D341Med (cell line): ENCODE measurements at regions not wholly inside any gene's neighbourhood (a gene's known extent, or its start where the extent isn't known, plus 50 kb on each side); places are given as distances from the start of the nearest gene placed in this dataset.
"Not testable (repeated sequence)": the region's sequence is repeated elsewhere in the genome, so short reads cannot be mapped to it uniquely, and the experiment has no call there.

Experiments
- DNase-seq: peaks from one replicate; pipeline ENCODE4 v3.0.0; 2012; ENCODE audit warnings: low spot score

GRCh38 chr7:48822138-48822537 is 102.2 kb upstream of the CDC14C start:
- DNase-seq = no peak

GRCh38 chr7:48832303-48832845 is 92.0 kb upstream of the CDC14C start:
- DNase-seq = no peak

DNA sequence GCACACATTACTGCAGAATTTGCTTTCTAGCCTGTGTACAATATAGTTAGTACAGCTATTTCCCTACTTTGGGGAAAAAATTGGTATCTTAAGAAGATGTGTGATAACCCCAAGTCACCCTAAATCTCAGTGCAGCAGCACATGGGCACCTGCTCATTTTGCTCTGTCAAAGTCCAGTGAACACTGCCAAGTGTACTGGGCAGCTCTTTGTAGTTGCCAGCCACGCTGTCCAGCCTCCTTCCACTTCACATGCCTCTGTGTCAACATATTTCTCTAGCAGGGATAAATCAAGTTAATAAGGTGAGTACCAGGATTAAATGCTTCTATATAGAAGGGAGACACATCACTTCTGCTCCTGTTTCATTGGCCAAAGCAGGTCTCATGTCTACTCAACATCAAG is 87.1 kb upstream of the CDC14C start:
- DNase-seq = no peak

DNA sequence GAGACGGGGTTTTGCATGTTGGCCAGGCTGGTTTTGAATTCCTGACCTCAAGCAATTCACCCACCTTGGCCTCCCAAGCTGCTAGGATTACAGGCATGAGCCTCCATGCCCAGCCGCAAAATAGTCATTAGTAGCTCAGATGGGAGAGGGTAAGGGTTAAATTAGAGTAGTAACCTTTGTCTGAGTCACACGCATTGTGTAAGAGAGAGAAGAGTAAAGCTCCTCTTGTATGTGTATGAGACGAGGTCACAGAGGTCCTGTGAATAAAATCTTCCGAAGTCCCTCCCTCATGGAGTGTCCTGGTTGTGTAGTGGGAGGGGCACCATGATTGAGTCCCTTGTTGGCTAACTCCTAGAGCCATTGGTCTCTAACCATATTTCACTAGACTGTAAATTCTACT is 85.2 kb upstream of the CDC14C start:
- DNase-seq = no peak

DNA sequence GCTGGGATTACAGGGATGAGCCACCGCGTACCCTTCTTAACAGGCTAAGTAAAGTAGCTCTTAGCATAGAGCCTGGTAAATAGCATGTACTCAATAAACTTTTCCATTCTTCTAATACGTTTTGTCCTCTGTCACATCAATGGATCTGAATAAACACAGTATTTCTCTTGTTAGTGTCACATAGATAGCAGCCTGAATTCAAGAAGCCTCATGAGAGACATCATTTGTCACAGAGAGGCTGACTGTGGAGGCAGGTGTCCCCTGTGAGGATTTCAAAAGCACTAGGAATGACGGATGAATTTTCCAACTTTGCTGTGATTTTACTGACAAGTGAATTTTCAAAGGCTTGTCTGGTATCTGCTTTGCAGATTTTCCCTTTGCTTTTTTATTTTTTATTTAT is 82.6 kb upstream of the CDC14C start:
- DNase-seq = no peak

DNA sequence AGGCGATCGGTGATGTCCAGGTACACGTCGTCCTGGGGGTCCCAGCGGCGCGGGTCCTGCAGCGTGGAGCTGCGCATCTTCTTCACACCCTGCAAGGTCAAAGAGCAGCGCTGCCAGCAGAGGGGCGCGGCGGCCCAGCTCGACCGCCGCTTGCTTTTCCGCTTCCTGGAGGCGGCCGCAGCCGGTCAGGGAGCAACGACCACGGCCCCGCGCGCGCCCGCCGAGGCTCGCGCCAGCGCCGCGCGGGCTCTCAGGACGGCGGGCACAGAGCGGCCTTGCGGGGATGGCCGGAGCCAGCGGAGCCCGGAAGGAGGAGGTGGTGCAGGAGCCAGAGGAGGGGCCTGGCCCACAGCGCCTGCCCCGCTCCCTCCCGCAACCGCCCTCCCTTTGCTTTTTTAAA is 76.4 kb upstream of the CDC14C start:
- DNase-seq = no peak

GRCh38 chr7:48860447-48860846 is 63.9 kb upstream of the CDC14C start:
- DNase-seq = not testable (repeated sequence)

DNA sequence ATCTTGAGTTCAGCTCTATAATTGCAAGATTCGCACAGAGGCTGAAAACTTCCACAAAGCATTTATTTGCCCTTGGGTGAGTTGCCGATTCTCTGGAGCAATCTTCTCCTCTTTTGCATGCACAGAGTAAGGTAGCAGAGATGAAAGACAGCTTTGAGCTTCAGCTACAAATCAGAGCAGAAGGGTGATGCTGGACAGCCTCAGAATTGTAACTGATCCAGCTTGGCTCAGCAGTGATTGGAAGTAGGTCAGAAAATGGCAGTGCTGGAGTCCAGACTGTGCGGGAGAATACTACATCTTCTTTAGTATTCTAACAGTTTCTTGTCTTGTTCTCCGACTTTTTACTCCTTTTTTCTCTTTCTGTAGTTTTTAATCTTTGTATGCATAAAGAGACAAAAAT is 55.4 kb upstream of the CDC14C start:
- DNase-seq = no peak

DNA sequence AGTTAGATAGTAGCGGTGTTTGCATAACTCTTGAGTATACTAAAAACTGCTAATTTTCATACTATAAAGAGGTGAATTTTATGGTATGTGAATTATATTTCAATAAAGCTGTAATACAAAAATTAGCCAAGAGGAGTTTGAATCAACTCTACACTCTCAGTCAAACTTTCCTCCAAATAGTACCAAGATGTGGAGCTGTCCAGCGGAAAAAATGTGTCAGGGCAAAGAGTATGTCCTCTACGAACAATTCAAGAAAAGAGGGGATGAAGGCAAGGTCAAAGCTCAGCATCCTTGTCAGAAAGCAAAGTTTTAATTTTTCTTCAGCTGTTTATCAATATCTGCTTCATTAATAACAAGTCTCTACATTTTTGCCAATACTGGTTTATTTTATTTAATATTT is 51.8 kb upstream of the CDC14C start:
- DNase-seq = no peak
